ENCODE measurements at regions not wholly inside any gene's neighbourhood (a gene's known extent, or its start where the extent isn't known, plus 50 kb on each side); places are given as distances from the start of the nearest gene placed in this dataset.
"Not testable (repeated sequence)": the region's sequence is repeated elsewhere in the genome, so short reads cannot be mapped to it uniquely, and the experiment has no call there.

GRCh38 chr21:27776925-27777553, 810.2 kb upstream of the ADAMTS5 start:
- H3K9me3 Mint-ChIP-seq: peaks cover 14% of the 10 kb centered on the region
- no peak overlapping the region for H3K27ac Mint-ChIP-seq
- H3K4me1 Mint-ChIP-seq: no peaks in the 10 kb centered on the region
- DNase-seq (ENCODE audit: low spot score in 2 of 2, unreplicated experiment in 2 of 2): no peak
- no peak for TF ChIP-seq CTCF (IDR thresholded peaks at IDR 0.05; ENCODE audit: unreplicated experiment)
- H3K4me3 Mint-ChIP-seq: no peak overlapping the region
- H3K27me3 Mint-ChIP-seq (ENCODE audit: low read depth): no peaks in the 10 kb centered on the region
- no peaks in the 10 kb centered on the region for H3K36me3 Mint-ChIP-seq

GRCh38 chr21:27772816-27773215, 805.9 kb upstream of the ADAMTS5 start:
- Mint-ChIP-seq H3K27ac (no peak overlapping the region), H3K27me3 (ENCODE audit: low read depth) (no peaks in the 10 kb centered on the region), H3K4me3 (no peak overlapping the region), H3K9me3 (peaks cover 4% of the 10 kb centered on the region), H3K36me3 (no peaks in the 10 kb centered on the region), H3K4me1 (no peaks in the 10 kb centered on the region)
- no peak for DNase-seq (ENCODE audit: low spot score in 2 of 2, unreplicated experiment in 2 of 2)
- TF ChIP-seq CTCF (IDR thresholded peaks at IDR 0.05; ENCODE audit: unreplicated experiment): no peak

GRCh38 chr21:27771938-27772483, 805.1 kb upstream of the ADAMTS5 start:
- no peak for TF ChIP-seq CTCF (IDR thresholded peaks at IDR 0.05; ENCODE audit: unreplicated experiment)
- no peaks in the 10 kb centered on the region for H3K36me3 Mint-ChIP-seq
- no peak overlapping the region for H3K4me3 Mint-ChIP-seq
- H3K27me3 Mint-ChIP-seq (ENCODE audit: low read depth): no peaks in the 10 kb centered on the region
- no peak for DNase-seq (ENCODE audit: low spot score in 2 of 2, unreplicated experiment in 2 of 2)
- peaks cover 4% of the 10 kb centered on the region for H3K9me3 Mint-ChIP-seq
- H3K27ac Mint-ChIP-seq: no peak overlapping the region
- no peaks in the 10 kb centered on the region for H3K4me1 Mint-ChIP-seq

GRCh38 chr21:27769763-27770162, 802.9 kb upstream of the ADAMTS5 start:
- H3K27me3 Mint-ChIP-seq (ENCODE audit: low read depth): no peaks in the 10 kb centered on the region
- no peaks in the 10 kb centered on the region for H3K36me3 Mint-ChIP-seq
- TF ChIP-seq CTCF (IDR thresholded peaks at IDR 0.05; ENCODE audit: unreplicated experiment): no peak
- H3K27ac Mint-ChIP-seq: no peak overlapping the region
- peaks cover 4% of the 10 kb centered on the region for H3K9me3 Mint-ChIP-seq
- no peaks in the 10 kb centered on the region for H3K4me1 Mint-ChIP-seq
- H3K4me3 Mint-ChIP-seq: no peak overlapping the region
- DNase-seq (ENCODE audit: low spot score in 2 of 2, unreplicated experiment in 2 of 2): no peak

GRCh38 chr21:27768046-27768637, 801.3 kb upstream of the ADAMTS5 start:
- not testable (repeated sequence) for DNase-seq (ENCODE audit: low spot score in 2 of 2, unreplicated experiment in 2 of 2); H3K27ac Mint-ChIP-seq; H3K27me3 Mint-ChIP-seq (ENCODE audit: low read depth); H3K9me3 Mint-ChIP-seq; H3K36me3 Mint-ChIP-seq; H3K4me3 Mint-ChIP-seq; H3K4me1 Mint-ChIP-seq

- Mint-ChIP-seq H3K4me3 (no peak overlapping the region), H3K9me3 (peaks cover 12% of the 10 kb centered on the region), H3K27ac (no peak overlapping the region), H3K27me3 (ENCODE audit: low read depth) (no peaks in the 10 kb centered on the region), H3K36me3 (no peaks in the 10 kb centered on the region), H3K4me1 (peaks cover 12% of the 10 kb centered on the region)
- no peak for DNase-seq (ENCODE audit: low spot score in 2 of 2, unreplicated experiment in 2 of 2)
- TF ChIP-seq CTCF (IDR thresholded peaks at IDR 0.05; ENCODE audit: unreplicated experiment): no peak
These were observed 797.2 kb upstream of the ADAMTS5 start for GRCh38 chr21:27764056-27764455.

Measured in mesothelial cell of epicardium (in vitro differentiated cells).